Skeletal muscle cell (primary cell): ENCODE measurements at regions not wholly inside any gene's neighbourhood (a gene's known extent, or its start where the extent isn't known, plus 50 kb on each side); places are given as distances from the start of the nearest gene placed in this dataset.

Experiments used
- DNase-seq: peaks from one replicate; pipeline ENCODE4 v3.0.0-alpha.2; 2010; ENCODE audit warnings: low read depth
- H3K4me3 ChIP-seq: 2 replicates; pipeline ENCODE4 v1.5.1; 2011; ENCODE audit warnings: low read depth, mild to moderate bottlenecking, control low read depth, low read length, moderate library complexity

GRCh38 chr2:151159109-151159662 is 102.5 kb downstream of the RBM43 start:
- DNase-seq: no peak
- no peak overlapping the region for H3K4me3 ChIP-seq

DNA sequence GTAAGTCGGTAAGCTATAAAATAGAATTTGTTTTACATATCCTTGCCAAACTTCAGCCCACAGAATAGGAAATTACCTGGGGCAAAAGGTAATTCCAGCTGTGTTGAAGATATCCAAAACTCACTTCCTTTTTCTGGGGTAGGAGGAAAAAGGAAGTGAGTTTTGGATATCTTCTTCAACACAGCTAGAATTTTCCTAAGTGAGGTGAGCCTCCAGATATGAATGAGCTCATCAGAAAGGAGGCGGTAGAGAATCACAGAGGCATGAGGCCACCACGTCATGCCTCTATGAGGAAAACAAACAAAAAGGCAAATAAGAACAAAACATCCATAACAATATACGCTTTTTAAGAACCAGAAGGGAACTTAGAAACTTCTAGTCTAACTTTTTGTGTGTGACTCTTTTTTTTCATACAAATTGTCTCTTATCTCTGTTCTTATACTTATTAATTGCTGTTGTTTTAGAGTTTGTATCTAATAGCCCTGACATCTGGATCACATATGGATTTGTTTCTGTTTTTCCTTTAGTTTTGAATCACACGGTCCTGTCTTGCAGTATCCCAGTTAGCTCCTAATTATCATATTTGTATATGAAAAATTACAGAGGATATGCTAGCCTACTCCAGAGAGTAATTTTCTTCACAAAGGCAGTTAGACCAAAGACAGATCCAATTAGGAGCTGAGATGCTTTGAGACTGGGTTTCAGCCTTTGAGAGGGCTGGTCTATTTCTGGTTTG is 104.5 kb downstream of the RBM43 start:
- H3K4me3 ChIP-seq: no peak overlapping the region
- DNase-seq: no peak

GRCh38 chr2:151156431-151156830 is 105.2 kb downstream of the RBM43 start:
- no peak overlapping the region for H3K4me3 ChIP-seq
- no peak for DNase-seq

- H3K4me3 ChIP-seq: no peak overlapping the region
- DNase-seq: no peak
Observed at GRCh38 chr2:151153601-151154000, 108.1 kb downstream of the RBM43 start.

DNA sequence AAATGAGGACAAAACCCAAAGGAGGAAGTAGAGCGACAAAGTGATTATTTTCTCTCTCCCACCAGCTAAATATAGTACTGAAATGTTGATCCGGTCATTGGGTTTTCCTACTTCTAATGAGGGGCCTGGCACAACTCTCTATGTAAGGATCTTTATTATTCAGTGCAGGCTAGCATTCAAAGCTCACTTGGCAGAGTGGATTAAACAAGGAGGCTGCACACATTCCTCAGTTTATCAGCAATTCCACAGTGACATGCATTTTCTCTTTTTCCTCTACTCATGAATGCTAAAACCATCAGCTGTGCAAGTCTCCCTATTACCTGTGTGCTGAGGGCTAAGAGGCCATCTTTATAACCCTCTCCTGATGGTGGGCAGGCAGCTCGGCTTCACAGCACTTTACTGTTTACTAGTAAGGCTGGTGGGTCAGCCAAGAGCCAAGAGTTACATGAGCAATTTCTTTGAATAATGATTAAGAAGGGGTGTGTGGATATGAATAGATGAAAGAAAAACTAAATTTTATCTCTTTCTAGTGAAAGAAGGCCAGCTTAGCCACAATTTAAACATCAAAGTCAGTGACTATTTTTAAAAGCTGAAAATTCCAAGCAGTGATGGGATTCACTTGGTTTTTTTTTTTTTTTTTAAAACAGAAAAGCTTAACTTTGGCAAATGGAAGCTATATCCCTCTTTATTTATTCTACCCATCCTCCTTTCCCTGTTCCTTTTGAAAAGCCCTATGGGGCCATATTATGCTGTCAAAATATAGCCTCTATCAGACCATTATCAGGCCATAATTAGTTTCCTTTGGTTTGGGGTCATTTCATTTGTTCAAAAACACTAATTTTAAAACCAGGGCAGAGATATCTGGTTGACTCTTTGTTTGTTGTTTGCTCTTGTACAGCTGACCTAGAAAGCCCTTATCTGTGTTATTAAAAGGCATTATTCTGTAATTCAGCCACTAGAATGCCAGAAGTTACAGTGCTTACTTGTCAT is 111.0 kb downstream of the RBM43 start:
- no peak overlapping the region for H3K4me3 ChIP-seq
- DNase-seq: no peak

- DNase-seq: peak; percentile 48
- no peak overlapping the region for H3K4me3 ChIP-seq
Observed at GRCh38 chr2:151138507-151138906, 123.2 kb downstream of the RBM43 start.

GRCh38 chr2:151137526-151137925 is 124.1 kb downstream of the RBM43 start:
- H3K4me3 ChIP-seq: no peak overlapping the region

GRCh38 chr2:151120011-151120410 is 141.7 kb downstream of the RBM43 start:
- DNase-seq: no peak
- H3K4me3 ChIP-seq: no peak overlapping the region

More at GRCh38 chr2:151137526-151137925, 124.1 kb downstream of the RBM43 start:
- no peak for DNase-seq

- H3K4me3 ChIP-seq: no peak overlapping the region
- DNase-seq: no peak
Observed at GRCh38 chr2:151119374-151119773, 142.3 kb downstream of the RBM43 start.

GRCh38 chr2:151118269-151118668 is 143.4 kb downstream of the RBM43 start:
- DNase-seq: no peak
- H3K4me3 ChIP-seq: no peak overlapping the region

DNA sequence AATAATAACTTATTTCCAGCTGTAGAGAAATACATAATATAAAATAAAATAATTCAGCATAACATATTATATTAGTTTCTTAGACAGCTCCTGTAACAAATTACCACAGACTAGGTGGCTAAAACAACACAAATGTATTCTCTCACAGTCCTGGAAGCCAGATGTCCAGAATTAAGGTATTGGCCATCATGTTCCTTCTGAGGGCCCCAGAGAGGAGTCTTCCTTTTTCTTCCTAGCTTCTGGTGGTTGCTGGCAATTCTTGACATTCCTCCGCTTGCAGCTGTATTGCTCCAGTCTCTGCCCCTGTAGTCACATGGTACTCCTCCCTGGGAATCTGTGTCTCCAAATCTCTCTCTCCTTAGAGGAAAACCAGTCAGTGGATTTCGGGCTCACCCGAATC is 146.8 kb downstream of the RBM43 start:
- DNase-seq: peak; percentile 42

GRCh38 chr2:151113318-151113717 is 148.3 kb downstream of the RBM43 start:
- no peak overlapping the region for H3K4me3 ChIP-seq
- DNase-seq: no peak

More for the DNA sequence above, 146.8 kb downstream of the RBM43 start:
- H3K4me3 ChIP-seq: no peak overlapping the region

- no peak overlapping the region for H3K4me3 ChIP-seq
- DNase-seq: peak; percentile 61
Observed at GRCh38 chr2:151111599-151112278, 149.9 kb downstream of the RBM43 start.

DNA sequence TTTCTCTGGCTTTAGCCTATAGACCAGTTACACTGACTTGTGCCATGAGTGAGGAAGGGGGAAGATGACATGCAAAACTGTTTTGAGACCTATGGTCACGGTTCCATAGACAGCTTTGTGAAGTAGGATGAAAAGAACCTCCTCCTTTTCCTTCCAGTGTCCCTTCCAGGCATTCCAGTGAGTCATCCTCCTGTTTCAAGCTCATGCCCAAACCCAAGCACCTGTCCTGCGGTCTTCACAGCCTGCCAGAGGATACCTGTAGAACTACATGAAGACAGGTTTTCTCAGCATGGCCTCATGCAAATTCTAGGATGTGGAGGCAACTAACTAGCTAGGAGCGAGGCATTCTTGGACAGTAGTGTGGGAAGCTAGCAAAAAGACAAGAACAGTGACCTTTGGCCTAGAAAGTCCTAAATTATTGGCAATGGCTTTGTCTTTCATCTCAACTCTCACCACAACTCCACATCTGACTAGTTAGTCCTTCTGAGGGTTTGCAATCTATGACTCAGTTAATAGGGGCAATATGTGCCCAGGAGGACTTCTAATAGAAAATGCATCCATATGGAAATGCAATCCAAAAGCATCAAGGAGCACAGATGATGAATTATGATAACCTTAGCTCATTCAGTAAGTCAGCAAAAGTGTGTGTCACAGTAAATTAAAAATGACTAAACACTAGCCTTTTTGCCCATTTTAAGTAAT is 154.7 kb downstream of the RBM43 start:
- DNase-seq: peak; percentile 1
- H3K4me3 ChIP-seq: no peak overlapping the region

DNA sequence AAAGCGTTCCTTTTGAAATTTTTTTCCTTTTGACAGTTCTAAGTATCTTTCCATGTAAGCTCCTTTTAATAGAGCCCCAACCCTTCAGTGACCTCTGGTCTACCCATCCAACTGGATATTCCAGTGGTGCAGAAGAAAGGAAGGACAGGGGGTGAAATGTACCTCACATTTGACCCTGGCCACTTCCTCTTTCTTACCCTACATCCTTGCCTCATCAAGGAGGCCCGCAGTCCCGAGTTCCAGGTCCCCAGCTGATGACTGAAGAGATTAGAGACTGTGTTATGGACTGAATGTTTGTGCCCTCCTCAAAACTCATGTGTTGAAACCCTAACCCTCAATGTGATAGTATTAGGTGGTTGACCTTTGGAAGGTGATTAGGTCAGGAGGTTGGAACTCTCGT is 158.1 kb downstream of the RBM43 start:
- no peak overlapping the region for H3K4me3 ChIP-seq
- no peak for DNase-seq

- no peak for DNase-seq
- no peak overlapping the region for H3K4me3 ChIP-seq
Observed at GRCh38 chr2:151102226-151102625, 159.4 kb downstream of the RBM43 start.

- no peak overlapping the region for H3K4me3 ChIP-seq
- no peak for DNase-seq
Observed at GRCh38 chr2:151098841-151099240, 162.8 kb downstream of the RBM43 start.

GRCh38 chr2:151097895-151098294 is 163.8 kb downstream of the RBM43 start:
- DNase-seq: no peak
- no peak overlapping the region for H3K4me3 ChIP-seq

DNA sequence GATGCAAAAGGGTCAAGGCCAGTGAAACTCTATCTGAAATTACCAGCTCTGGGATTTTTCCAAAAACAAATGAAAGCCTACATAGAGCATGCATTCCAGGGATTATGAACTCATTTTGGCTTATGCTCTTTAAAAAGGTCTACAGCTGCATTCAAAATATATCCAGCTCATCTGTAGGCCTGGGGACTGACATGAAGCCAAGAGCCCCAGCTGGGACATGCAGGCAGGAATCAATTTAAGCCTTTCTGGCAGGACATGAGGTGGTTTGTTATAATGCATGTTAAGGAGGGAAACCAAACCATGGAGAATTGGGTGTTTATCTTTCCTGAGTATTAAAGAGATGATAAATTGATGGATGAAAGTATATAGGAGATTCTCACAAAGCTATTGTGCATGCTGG is 164.5 kb downstream of the RBM43 start:
- no peak overlapping the region for H3K4me3 ChIP-seq
- no peak for DNase-seq
